Keratinocyte (primary cell): ENCODE measurements at regions not wholly inside any gene's neighbourhood (a gene's known extent, or its start where the extent isn't known, plus 50 kb on each side); places are given as distances from the start of the nearest gene placed in this dataset.
A peak's percentile ranks its signal among the peaks of the same experiment; 100 is the strongest.

Source experiments
- DNase-seq: peaks from one replicate; pipeline ENCODE4 v3.0.0-alpha.2; 2011; ENCODE audit warnings: low read depth, missing footprints, low spot score
- FAIRE-seq: peaks from 2 replicates; lab custom pipeline; 2011; peaks lifted over from hg19 to GRCh38; lab: Jason Lieb, UNC
- H2AFZ ChIP-seq: 2 replicates; pipeline ENCODE4 v1.6.0; 2012; ENCODE audit warnings: low read length, control low read depth, inconsistent platforms; ENCODE audit not compliant: control insufficient read depth
- H3K27ac ChIP-seq: 2 replicates; pipeline ENCODE4 v1.5.1; 2011; ENCODE audit warnings: low read length; ENCODE audit not compliant: control insufficient read depth, insufficient read depth
- H3K27me3 ChIP-seq: 3 replicates; pipeline ENCODE4 v1.6.0; 2011; ENCODE audit warnings: low read length; ENCODE audit not compliant: control insufficient read depth, insufficient read depth; ENCODE audit errors: extremely low read depth
- H3K36me3 ChIP-seq, 2 experiments: 2 replicates in 1 of 2; 3 replicates in 1 of 2; pipeline ENCODE4 v1.5.1; 2011; ENCODE audit warnings: low read length in 2 of 2, mild to moderate bottlenecking in 1 of 2; ENCODE audit not compliant: control insufficient read depth in 2 of 2, insufficient read depth in 2 of 2; ENCODE audit errors: extremely low read depth in 1 of 2
- H3K4me1 ChIP-seq: 3 replicates; pipeline ENCODE4 v1.5.1; 2011; ENCODE audit warnings: low read length; ENCODE audit not compliant: control insufficient read depth, insufficient read depth; ENCODE audit errors: extremely low read depth
- H3K4me2 ChIP-seq: 3 replicates; pipeline ENCODE4 v1.6.0; 2011; ENCODE audit warnings: low read depth, low read length; ENCODE audit not compliant: control insufficient read depth, insufficient read depth; ENCODE audit errors: extremely low read depth
- H3K4me3 ChIP-seq, 3 experiments: fragments of 200-600 bp in 1 of 3; sonication (generic) in 1 of 3; 2 replicates in 2 of 3; 3 replicates in 1 of 3; pipeline ENCODE4 v1.5.1; 2011 to 2016; ENCODE audit warnings: low read length in 3 of 3, mild to moderate bottlenecking in 3 of 3, control low read depth in 2 of 3, inconsistent platforms in 1 of 3, low read depth in 1 of 3, mixed read lengths in 1 of 3, mixed run types in 1 of 3, moderate library complexity in 1 of 3; ENCODE audit not compliant: control insufficient read depth in 2 of 3, insufficient read depth in 2 of 3; ENCODE audit errors: extremely low read depth in 1 of 3
- H3K79me2 ChIP-seq: 2 replicates; pipeline ENCODE4 v1.6.0; 2012; ENCODE audit warnings: low read length; ENCODE audit not compliant: control insufficient read depth, insufficient read depth
- H3K9ac ChIP-seq: 3 replicates; pipeline ENCODE4 v1.6.0; 2011; ENCODE audit warnings: low read length; ENCODE audit not compliant: control insufficient read depth, insufficient read depth; ENCODE audit errors: extremely low read depth
- H3K9me1 ChIP-seq: 3 replicates; pipeline ENCODE4 v1.6.0; 2011; ENCODE audit warnings: low read length; ENCODE audit not compliant: control insufficient read depth, insufficient read depth; ENCODE audit errors: extremely low read depth
- H3K9me3 ChIP-seq: 2 replicates; pipeline ENCODE4 v1.5.1; 2012; ENCODE audit warnings: low read depth, low read length; ENCODE audit not compliant: control insufficient read depth
- H4K20me1 ChIP-seq: 3 replicates; pipeline ENCODE4 v1.6.0; 2011; ENCODE audit warnings: low read length; ENCODE audit not compliant: control insufficient read depth, insufficient read depth; ENCODE audit errors: extremely low read depth
- EZH2 ChIP-seq: IDR thresholded peaks from one replicate; pipeline ENCODE4 v1.6.1; 2012; ENCODE audit warnings: inconsistent platforms, mild to moderate bottlenecking, low read length, moderate library complexity
- dilution Hi-C: fragments of 300-500 bp; cut with MboI; formaldehyde crosslinking; loops from one replicate; pipeline ENCODE4 v1.7.0; 2020; ENCODE audit warnings: low sequenced_read_pairs; ENCODE audit not compliant: extremely low pct_ligation_motif_present
- TF ChIP-seq, protein P1 (sequence below), 3 experiments: IDR thresholded peaks in 1 of 3; conservative IDR thresholded peaks in 1 of 3; optimal IDR thresholded peaks in 1 of 3; 2 replicates in 2 of 3; 3 replicates in 1 of 3; pipeline versions ENCODE3 to v1.5.1; 2011; ENCODE audit warnings: low read length in 3 of 3, mild to moderate bottlenecking in 3 of 3, moderate library complexity in 2 of 3, control low read depth in 1 of 3, inconsistent platforms in 1 of 3; ENCODE audit not compliant: insufficient read depth in 2 of 3; ENCODE audit errors: extremely low read depth in 1 of 3

DNA sequence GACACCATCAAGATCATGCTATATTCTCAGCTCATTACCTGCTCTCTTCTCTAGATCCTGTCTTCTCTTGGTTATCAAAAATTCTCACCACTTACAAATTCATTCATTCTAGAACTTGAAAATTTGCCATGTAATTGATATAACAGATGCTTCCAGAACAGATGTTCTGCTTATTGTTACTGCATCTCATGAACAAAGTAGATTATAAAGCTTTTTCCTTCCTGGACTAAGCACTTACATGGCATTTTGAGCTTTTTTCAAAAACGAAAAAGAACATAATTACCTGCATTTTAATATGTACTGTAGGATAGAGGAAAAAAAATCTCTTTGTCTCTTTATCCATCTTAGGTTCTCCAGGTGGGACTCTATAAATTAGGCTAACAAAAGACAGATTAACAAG, 79.6 kb upstream of the CREB1 start:
- Histone ChIP-seq H3K9ac (no peak overlapping the region), H3K79me2 (no peaks in the 10 kb centered on the region), H3K4me1 (peaks cover 12% of the 10 kb centered on the region), H3K9me3 (no peaks in the 10 kb centered on the region), H3K27ac (no peak overlapping the region), H3K4me2 (no peak overlapping the region), H3K9me1 (no peaks in the 10 kb centered on the region), H3K36me3 (no peaks in the 10 kb centered on the region), H2AFZ (no peak overlapping the region), H3K27me3 (no peaks in the 10 kb centered on the region), H4K20me1 (no peaks in the 10 kb centered on the region), H3K4me3 (no peak overlapping the region)
- FAIRE-seq, result no peak
- dilution Hi-C loops, result no loop called here
- TF ChIP-seq EZH2, result no peak
- DNase-seq, result no peak

DNA sequence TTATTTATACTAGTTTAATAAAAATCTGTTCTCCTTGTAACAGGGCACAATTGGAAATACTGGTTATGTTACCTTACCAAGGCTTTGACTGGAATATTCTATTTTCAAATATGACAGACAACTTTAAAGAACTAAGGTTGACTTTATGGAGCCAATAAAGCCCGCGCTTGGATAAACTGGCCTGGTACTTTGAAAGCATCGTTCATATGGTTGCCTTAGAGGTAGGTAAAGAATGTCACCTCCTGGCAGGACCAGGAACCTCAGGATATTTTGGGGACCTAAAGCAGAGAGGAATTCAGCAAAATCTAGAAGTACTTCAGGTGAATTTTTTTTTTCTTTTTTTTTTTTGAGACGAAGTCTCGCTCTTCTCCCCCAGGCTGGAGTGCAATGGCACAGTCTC, 71.2 kb upstream of the CREB1 start:
- Histone ChIP-seq H3K9me1 (no peaks in the 10 kb centered on the region), H3K36me3 (no peaks in the 10 kb centered on the region), H2AFZ (no peak overlapping the region), H3K4me2 (no peak overlapping the region), H3K9ac (no peak overlapping the region), H3K9me3 (no peaks in the 10 kb centered on the region), H3K27ac (no peak overlapping the region), H3K27me3 (no peaks in the 10 kb centered on the region), H4K20me1 (no peaks in the 10 kb centered on the region), H3K4me1 (no peaks in the 10 kb centered on the region), H3K79me2 (no peaks in the 10 kb centered on the region), H3K4me3 (no peak overlapping the region)
- dilution Hi-C loops, result no loop called here
- DNase-seq (no peak), FAIRE-seq (no peak)
- TF ChIP-seq, protein P1, sequence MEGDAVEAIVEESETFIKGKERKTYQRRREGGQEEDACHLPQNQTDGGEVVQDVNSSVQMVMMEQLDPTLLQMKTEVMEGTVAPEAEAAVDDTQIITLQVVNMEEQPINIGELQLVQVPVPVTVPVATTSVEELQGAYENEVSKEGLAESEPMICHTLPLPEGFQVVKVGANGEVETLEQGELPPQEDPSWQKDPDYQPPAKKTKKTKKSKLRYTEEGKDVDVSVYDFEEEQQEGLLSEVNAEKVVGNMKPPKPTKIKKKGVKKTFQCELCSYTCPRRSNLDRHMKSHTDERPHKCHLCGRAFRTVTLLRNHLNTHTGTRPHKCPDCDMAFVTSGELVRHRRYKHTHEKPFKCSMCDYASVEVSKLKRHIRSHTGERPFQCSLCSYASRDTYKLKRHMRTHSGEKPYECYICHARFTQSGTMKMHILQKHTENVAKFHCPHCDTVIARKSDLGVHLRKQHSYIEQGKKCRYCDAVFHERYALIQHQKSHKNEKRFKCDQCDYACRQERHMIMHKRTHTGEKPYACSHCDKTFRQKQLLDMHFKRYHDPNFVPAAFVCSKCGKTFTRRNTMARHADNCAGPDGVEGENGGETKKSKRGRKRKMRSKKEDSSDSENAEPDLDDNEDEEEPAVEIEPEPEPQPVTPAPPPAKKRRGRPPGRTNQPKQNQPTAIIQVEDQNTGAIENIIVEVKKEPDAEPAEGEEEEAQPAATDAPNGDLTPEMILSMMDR (optimal IDR thresholded peaks at IDR 0.05 in 1 of 3, IDR thresholded peaks at IDR 0.05 in 1 of 3, conservative IDR thresholded peaks at IDR 0.05 in 1 of 3; ENCODE audit: extremely low read depth in 1 of 3, insufficient read depth in 2 of 3, low read length in 3 of 3), result peak in 1 of 3 experiments; percentile 15
- TF ChIP-seq EZH2, result no peak
